NCI-H526 treated with DMSO at 0.1 percent for 48 hours (cell line): ENCODE measurements at regions not wholly inside any gene's neighbourhood (a gene's known extent, or its start where the extent isn't known, plus 50 kb on each side); places are given as distances from the start of the nearest gene placed in this dataset.

ENCODE experiments used
- DNase-seq: peaks from one replicate; lab custom pipeline; 2025; lab: John Stamatoyannopoulos, UW

GRCh38 chr7:12783421-12784095 is 96.1 kb downstream of the ARL4A start:
- DNase-seq, result no peak

GRCh38 chr7:12785473-12785872 is 98.0 kb downstream of the ARL4A start:
- no peak for DNase-seq

- DNase-seq, result no peak
These were observed 99.1 kb downstream of the ARL4A start for GRCh38 chr7:12786494-12786893.

- no peak for DNase-seq
These were observed 100.7 kb downstream of the ARL4A start for GRCh38 chr7:12788171-12788570.

- no peak for DNase-seq
These were observed 101.2 kb downstream of the ARL4A start for GRCh38 chr7:12788591-12788990.

GRCh38 chr7:12794722-12795302 is 107.4 kb downstream of the ARL4A start:
- DNase-seq, result no peak

- no peak for DNase-seq
These were observed 109.1 kb downstream of the ARL4A start for GRCh38 chr7:12796397-12797127.

- DNase-seq, result no peak
These were observed 113.1 kb downstream of the ARL4A start for GRCh38 chr7:12800486-12800885.

GRCh38 chr7:12801107-12801506 is 113.7 kb downstream of the ARL4A start:
- peak; percentile 39 for DNase-seq

- no peak for DNase-seq
These were observed 114.6 kb downstream of the ARL4A start for GRCh38 chr7:12802070-12802469.

- no peak for DNase-seq
These were observed 116.1 kb downstream of the ARL4A start for GRCh38 chr7:12803542-12803941.

GRCh38 chr7:12805518-12805928 is 118.1 kb downstream of the ARL4A start:
- DNase-seq, result no peak

GRCh38 chr7:12805957-12806356 is 118.5 kb downstream of the ARL4A start:
- DNase-seq, result no peak

- DNase-seq, result no peak
These were observed 122.0 kb downstream of the ARL4A start for GRCh38 chr7:12809476-12809875.

- DNase-seq, result no peak
These were observed 124.7 kb downstream of the ARL4A start for GRCh38 chr7:12812111-12812510.

GRCh38 chr7:12814107-12814506 is 126.7 kb downstream of the ARL4A start:
- DNase-seq, result no peak

GRCh38 chr7:12814828-12815227 is 127.4 kb downstream of the ARL4A start:
- DNase-seq, result no peak

- no peak for DNase-seq
These were observed 128.0 kb downstream of the ARL4A start for GRCh38 chr7:12815426-12815825.

- DNase-seq, result no peak
These were observed 128.4 kb downstream of the ARL4A start for GRCh38 chr7:12815871-12816270.

GRCh38 chr7:12820777-12821176 is 133.3 kb downstream of the ARL4A start:
- DNase-seq, result no peak

- no peak for DNase-seq
These were observed 134.3 kb downstream of the ARL4A start for GRCh38 chr7:12821746-12822145.

GRCh38 chr7:12826079-12826478 is 138.6 kb downstream of the ARL4A start:
- DNase-seq, result no peak

- DNase-seq, result no peak
These were observed 139.9 kb downstream of the ARL4A start for GRCh38 chr7:12827219-12827821.
